ENCODE measurements at regions not wholly inside any gene's neighbourhood (a gene's known extent, or its start where the extent isn't known, plus 50 kb on each side); places are given as distances from the start of the nearest gene placed in this dataset.

DNA sequence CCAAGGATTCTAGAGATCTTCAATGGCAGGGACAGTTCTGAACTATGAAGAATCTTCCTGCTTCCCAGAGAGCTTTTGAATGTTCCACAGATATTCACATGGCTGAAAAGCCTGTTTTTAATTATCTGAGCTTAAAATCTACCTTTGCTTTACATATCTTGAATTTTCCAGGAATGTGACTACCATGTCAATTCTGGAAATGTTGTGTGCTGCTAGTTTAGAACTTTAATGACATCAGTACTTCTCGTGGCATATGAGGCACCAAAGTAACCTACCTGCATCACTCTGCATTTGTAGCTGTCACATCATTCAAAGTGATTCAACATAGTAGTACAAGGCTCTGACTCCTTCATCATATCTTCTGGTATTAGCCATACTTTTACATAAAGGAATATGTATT lies 122.7 kb upstream of the NFIA start:
- TF ChIP-seq CTCF (IDR thresholded peaks at IDR 0.05; ENCODE audit: low read depth, low read length, missing input control) (no peak), TAF1 (conservative IDR thresholded peaks at IDR 0.05) (no peak), FOXA1 (IDR thresholded peaks at IDR 0.05) (no peak), RAD21 (IDR thresholded peaks at IDR 0.05) (no peak), SP1 (IDR thresholded peaks at IDR 0.05) (no peak), ZBTB33 (IDR thresholded peaks at IDR 0.05) (no peak), HNF4G (IDR thresholded peaks at IDR 0.05) (no peak), GABPA (IDR thresholded peaks at IDR 0.05 in 1 of 2, conservative IDR thresholded peaks at IDR 0.05 in 1 of 2) (no peak), FOXA2 (IDR thresholded peaks at IDR 0.05) (no peak), JUND (IDR thresholded peaks at IDR 0.05) (no peak), HNF4A (conservative IDR thresholded peaks at IDR 0.05) (no peak), ATF3 (IDR thresholded peaks at IDR 0.05) (no peak)
- TF ChIP-seq, protein P1, sequence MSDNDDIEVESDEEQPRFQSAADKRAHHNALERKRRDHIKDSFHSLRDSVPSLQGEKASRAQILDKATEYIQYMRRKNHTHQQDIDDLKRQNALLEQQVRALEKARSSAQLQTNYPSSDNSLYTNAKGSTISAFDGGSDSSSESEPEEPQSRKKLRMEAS (IDR thresholded peaks at IDR 0.05) = no peak
- TF ChIP-seq, protein P2, sequence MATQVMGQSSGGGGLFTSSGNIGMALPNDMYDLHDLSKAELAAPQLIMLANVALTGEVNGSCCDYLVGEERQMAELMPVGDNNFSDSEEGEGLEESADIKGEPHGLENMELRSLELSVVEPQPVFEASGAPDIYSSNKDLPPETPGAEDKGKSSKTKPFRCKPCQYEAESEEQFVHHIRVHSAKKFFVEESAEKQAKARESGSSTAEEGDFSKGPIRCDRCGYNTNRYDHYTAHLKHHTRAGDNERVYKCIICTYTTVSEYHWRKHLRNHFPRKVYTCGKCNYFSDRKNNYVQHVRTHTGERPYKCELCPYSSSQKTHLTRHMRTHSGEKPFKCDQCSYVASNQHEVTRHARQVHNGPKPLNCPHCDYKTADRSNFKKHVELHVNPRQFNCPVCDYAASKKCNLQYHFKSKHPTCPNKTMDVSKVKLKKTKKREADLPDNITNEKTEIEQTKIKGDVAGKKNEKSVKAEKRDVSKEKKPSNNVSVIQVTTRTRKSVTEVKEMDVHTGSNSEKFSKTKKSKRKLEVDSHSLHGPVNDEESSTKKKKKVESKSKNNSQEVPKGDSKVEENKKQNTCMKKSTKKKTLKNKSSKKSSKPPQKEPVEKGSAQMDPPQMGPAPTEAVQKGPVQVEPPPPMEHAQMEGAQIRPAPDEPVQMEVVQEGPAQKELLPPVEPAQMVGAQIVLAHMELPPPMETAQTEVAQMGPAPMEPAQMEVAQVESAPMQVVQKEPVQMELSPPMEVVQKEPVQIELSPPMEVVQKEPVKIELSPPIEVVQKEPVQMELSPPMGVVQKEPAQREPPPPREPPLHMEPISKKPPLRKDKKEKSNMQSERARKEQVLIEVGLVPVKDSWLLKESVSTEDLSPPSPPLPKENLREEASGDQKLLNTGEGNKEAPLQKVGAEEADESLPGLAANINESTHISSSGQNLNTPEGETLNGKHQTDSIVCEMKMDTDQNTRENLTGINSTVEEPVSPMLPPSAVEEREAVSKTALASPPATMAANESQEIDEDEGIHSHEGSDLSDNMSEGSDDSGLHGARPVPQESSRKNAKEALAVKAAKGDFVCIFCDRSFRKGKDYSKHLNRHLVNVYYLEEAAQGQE (IDR thresholded peaks at IDR 0.05) = no peak
